ENCODE measurements at regions not wholly inside any gene's neighbourhood (a gene's known extent, or its start where the extent isn't known, plus 50 kb on each side); places are given as distances from the start of the nearest gene placed in this dataset.

GRCh38 chr1:30035522-30036228 is 687.7 kb downstream of the MATN1 start:
- TF ChIP-seq ZBTB33 (IDR thresholded peaks at IDR 0.05) (no peak), FOXA1 (IDR thresholded peaks at IDR 0.05) (no peak), HNF4G (IDR thresholded peaks at IDR 0.05) (no peak), CTCF (IDR thresholded peaks at IDR 0.05; ENCODE audit: low read depth, low read length, missing input control) (no peak), YY1 (IDR thresholded peaks at IDR 0.05) (no peak), FOXA2 (IDR thresholded peaks at IDR 0.05) (no peak), HNF4A (conservative IDR thresholded peaks at IDR 0.05) (no peak), MAX (IDR thresholded peaks at IDR 0.05) (no peak), EGR1 (IDR thresholded peaks at IDR 0.05; ENCODE audit: low read depth in 2 of 2) (no peak)
- 79% methylated on average over 8 of the region's 8 CpGs for WGBS
- peak; percentile 27 for DNase-seq (ENCODE audit: low spot score)

GRCh38 chr1:30034627-30035521 is 688.5 kb downstream of the MATN1 start:
- H3K9ac ChIP-seq (ENCODE audit: low read depth in 1 of 2, low read length in 2 of 2) = no peak overlapping the region
- H3K9me3 ChIP-seq (ENCODE audit: control insufficient read depth in 4 of 4, low read length in 3 of 4) = no peaks in the 10 kb centered on the region
- TF ChIP-seq TAF1 (conservative IDR thresholded peaks at IDR 0.05) (no peak), CTCF (IDR thresholded peaks at IDR 0.05; ENCODE audit: low read depth, low read length, missing input control) (no peak), HNF4G (IDR thresholded peaks at IDR 0.05) (no peak), RXRA (IDR thresholded peaks at IDR 0.05) (no peak), ATF3 (IDR thresholded peaks at IDR 0.05) (no peak), MAX (IDR thresholded peaks at IDR 0.05) (no peak), EGR1 (IDR thresholded peaks at IDR 0.05; ENCODE audit: low read depth in 2 of 2) (no peak), GABPA (IDR thresholded peaks at IDR 0.05 in 1 of 2, conservative IDR thresholded peaks at IDR 0.05 in 1 of 2) (no peak), ZBTB33 (IDR thresholded peaks at IDR 0.05) (no peak), HNF4A (conservative IDR thresholded peaks at IDR 0.05) (no peak), FOXA2 (IDR thresholded peaks at IDR 0.05) (no peak), RAD21 (IDR thresholded peaks at IDR 0.05) (no peak), SP1 (IDR thresholded peaks at IDR 0.05) (no peak)
- H3K36me3 ChIP-seq (ENCODE audit: control insufficient read depth in 4 of 4, insufficient read depth in 3 of 4, low read depth in 1 of 4, low read length in 3 of 4) = no peaks in the 10 kb centered on the region
- peaks cover 0 to 4% (median 0%) of the 10 kb centered on the region in 4 donors for H3K4me1 ChIP-seq (ENCODE audit: control insufficient read depth in 4 of 4, insufficient read depth in 4 of 4, low read length in 3 of 4)
- peak; percentile 34 for DNase-seq (ENCODE audit: low spot score)
- H3K27me3 ChIP-seq (ENCODE audit: control insufficient read depth in 4 of 4, insufficient read depth in 4 of 4, low read length in 3 of 4) = no peaks in the 10 kb centered on the region
- no peak overlapping the region for H3K4me3 ChIP-seq (ENCODE audit: low read depth in 1 of 3, low read length in 3 of 3)
- 61% methylated on average over 24 of the region's 24 CpGs for WGBS
- no peak overlapping the region for H3K27ac ChIP-seq (ENCODE audit: low read depth in 1 of 2, low read length in 2 of 2)

More at GRCh38 chr1:30035522-30036228, 687.7 kb downstream of the MATN1 start:
- Histone ChIP-seq H3K27me3 (ENCODE audit: control insufficient read depth in 4 of 4, insufficient read depth in 4 of 4, low read length in 3 of 4) (no peaks in the 10 kb centered on the region), H3K36me3 (ENCODE audit: control insufficient read depth in 4 of 4, insufficient read depth in 3 of 4, low read depth in 1 of 4, low read length in 3 of 4) (no peaks in the 10 kb centered on the region), H3K9me3 (ENCODE audit: control insufficient read depth in 4 of 4, low read length in 3 of 4) (no peaks in the 10 kb centered on the region), H3K4me3 (ENCODE audit: low read depth in 1 of 3, low read length in 3 of 3) (no peak overlapping the region), H3K27ac (ENCODE audit: low read depth in 1 of 2, low read length in 2 of 2) (no peak overlapping the region), H3K4me1 (ENCODE audit: control insufficient read depth in 4 of 4, insufficient read depth in 4 of 4, low read length in 3 of 4) (peaks cover 0 to 4% (median 0%) of the 10 kb centered on the region in 4 donors), H3K9ac (ENCODE audit: low read depth in 1 of 2, low read length in 2 of 2) (no peak overlapping the region)
